Tibial artery (tissue), 4 donors: ENCODE measurements at regions not wholly inside any gene's neighbourhood (a gene's known extent, or its start where the extent isn't known, plus 50 kb on each side); places are given as distances from the start of the nearest gene placed in this dataset.
"Not testable (repeated sequence)": the region's sequence is repeated elsewhere in the genome, so short reads cannot be mapped to it uniquely, and the experiment has no call there.

Source experiments
- DNase-seq, 2 donors: peaks; one replicate each; pipeline ENCODE4 v3.0.0-alpha.2; 2019
- H3K27ac ChIP-seq, 2 donors: fragments of 200-600 bp; sonication (generic) in 1 of 2; 1 replicate in 1 of 2; 2 replicates in 1 of 2; pipeline ENCODE4 v1.5.1; 2018 to 2019; ENCODE audit warnings: mild to moderate bottlenecking in 1 of 2
- H3K27me3 ChIP-seq, 2 donors: fragments of 200-600 bp; sonication (generic) in 1 of 2; one replicate each; pipeline versions ENCODE4 v1.5.1 to v1.6.0; 2016 to 2019
- H3K36me3 ChIP-seq, 3 donors: fragments of 200-600 bp; sonication (generic) in 2 of 3; one replicate each; pipeline ENCODE4 v1.5.1; 2016 to 2019; ENCODE audit warnings: mild to moderate bottlenecking in 2 of 3
- H3K4me1 ChIP-seq, 4 donors: fragments of 200-600 bp; sonication (generic) in 2 of 4; 1 replicate in 3 of 4; 2 replicates in 1 of 4; pipeline ENCODE4 v1.5.1; 2016 to 2019
- H3K4me3 ChIP-seq, 2 donors: fragments of 200-600 bp; sonication (generic) in 1 of 2; 1 replicate in 1 of 2; 2 replicates in 1 of 2; pipeline ENCODE4 v1.5.1; 2018 to 2019; ENCODE audit warnings: mild to moderate bottlenecking in 2 of 2
- H3K9me3 ChIP-seq, 3 donors: fragments of 200-600 bp; sonication (generic) in 1 of 3; one replicate each; pipeline ENCODE4 v1.5.1; 2016 to 2019
- intact Hi-C: fragments of 100-400 bp; cut with DNase I; formaldehyde crosslinking; loops from one replicate; pipeline ENCODE4 v1.15.0; 2023; ENCODE audit warnings: low total_unique reads
- TF ChIP-seq, protein P1 (sequence below), 2 experiments: fragments of 200-600 bp in 1 of 2; fragments of 450-650 bp in 1 of 2; IDR thresholded peaks; one replicate each; pipeline ENCODE4 v1.5.1; 2017 to 2019; ENCODE audit warnings: antibody characterized with exemption in 2 of 2, mild to moderate bottlenecking in 1 of 2, moderate library complexity in 1 of 2

DNA sequence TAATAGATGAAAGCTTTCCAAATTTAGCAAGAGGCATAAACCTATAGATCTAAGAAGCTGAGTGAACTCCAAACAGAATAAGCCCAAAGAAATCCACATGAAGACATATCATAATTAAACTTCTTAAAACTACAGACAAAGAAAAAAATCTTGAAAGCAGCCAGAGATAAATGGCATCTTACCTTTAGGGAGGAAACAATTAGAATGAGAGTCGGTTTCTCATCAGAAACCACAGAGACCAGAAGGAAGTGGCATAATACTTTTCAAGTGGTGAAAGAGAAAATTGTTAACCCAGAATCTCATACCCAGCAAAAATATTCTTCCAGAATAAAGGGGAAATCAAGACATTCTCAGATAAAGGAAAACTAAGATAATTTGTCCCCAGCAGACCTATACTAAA lies 98.9 kb upstream of the NANOS1 start:
- TF ChIP-seq, protein P1, sequence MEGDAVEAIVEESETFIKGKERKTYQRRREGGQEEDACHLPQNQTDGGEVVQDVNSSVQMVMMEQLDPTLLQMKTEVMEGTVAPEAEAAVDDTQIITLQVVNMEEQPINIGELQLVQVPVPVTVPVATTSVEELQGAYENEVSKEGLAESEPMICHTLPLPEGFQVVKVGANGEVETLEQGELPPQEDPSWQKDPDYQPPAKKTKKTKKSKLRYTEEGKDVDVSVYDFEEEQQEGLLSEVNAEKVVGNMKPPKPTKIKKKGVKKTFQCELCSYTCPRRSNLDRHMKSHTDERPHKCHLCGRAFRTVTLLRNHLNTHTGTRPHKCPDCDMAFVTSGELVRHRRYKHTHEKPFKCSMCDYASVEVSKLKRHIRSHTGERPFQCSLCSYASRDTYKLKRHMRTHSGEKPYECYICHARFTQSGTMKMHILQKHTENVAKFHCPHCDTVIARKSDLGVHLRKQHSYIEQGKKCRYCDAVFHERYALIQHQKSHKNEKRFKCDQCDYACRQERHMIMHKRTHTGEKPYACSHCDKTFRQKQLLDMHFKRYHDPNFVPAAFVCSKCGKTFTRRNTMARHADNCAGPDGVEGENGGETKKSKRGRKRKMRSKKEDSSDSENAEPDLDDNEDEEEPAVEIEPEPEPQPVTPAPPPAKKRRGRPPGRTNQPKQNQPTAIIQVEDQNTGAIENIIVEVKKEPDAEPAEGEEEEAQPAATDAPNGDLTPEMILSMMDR (IDR thresholded peaks at IDR 0.05) = no peak
- Histone ChIP-seq H3K9me3 (peaks cover 0 to 10% (median 9%) of the 10 kb centered on the region in 3 donors), H3K27me3 (no peaks in the 10 kb centered on the region), H3K36me3 (no peaks in the 10 kb centered on the region), H3K4me1 (no peaks in the 10 kb centered on the region), H3K27ac (no peak overlapping the region), H3K4me3 (no peak overlapping the region)
- intact Hi-C loops = no loop called here
- no peak for DNase-seq

DNA sequence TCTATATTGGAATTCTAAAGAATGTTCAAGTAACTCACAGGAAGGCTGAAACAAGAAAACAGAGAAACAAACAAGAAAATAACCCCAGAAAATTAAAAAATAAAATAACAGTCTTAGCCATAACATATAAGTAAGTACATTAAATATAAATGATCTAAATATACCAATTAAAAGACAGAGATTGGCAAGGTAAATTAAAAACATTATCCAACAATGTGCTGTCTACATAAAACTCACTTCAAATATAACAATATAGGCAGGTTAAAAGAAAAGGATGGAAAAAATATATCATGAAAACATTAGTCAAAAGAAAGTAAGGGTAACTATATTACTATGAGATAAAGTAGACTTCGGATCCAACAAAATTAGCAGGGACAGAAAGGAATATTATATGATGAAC lies 98.1 kb upstream of the NANOS1 start:
- intact Hi-C loops = no loop called here
- no peak for DNase-seq

DNA sequence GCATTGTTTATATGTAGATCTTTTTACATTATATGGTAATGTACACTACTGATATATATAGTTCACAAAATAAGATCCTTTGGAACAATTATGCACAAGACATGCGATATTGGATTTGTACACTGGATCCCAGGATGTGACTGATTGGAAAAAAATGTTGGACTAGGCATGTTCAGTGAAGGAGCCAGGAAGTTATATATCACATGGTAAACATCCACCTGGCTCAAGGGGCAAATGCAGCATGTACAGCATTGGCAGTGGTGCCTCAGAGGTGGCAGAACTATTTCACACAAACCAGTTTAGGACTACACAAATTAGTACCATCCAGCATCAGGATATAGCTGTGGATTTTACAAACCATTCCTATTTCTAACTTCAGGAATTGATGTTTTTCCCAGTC lies 97.4 kb upstream of the NANOS1 start:
- H3K27ac ChIP-seq, H3K27me3 ChIP-seq, H3K4me3 ChIP-seq, H3K4me1 ChIP-seq, intact Hi-C loops, DNase-seq, H3K9me3 ChIP-seq, H3K36me3 ChIP-seq: not testable (repeated sequence)

More for the DNA sequence above, 98.1 kb upstream of the NANOS1 start:
- no peaks in the 10 kb centered on the region for H3K27me3 ChIP-seq
- peaks cover 0 to 10% (median 9%) of the 10 kb centered on the region in 3 donors for H3K9me3 ChIP-seq
- TF ChIP-seq, protein P1 (IDR thresholded peaks at IDR 0.05) = no peak
- no peak overlapping the region for H3K4me3 ChIP-seq
- no peaks in the 10 kb centered on the region for H3K36me3 ChIP-seq
- H3K27ac ChIP-seq = no peak overlapping the region
- no peaks in the 10 kb centered on the region for H3K4me1 ChIP-seq

DNA sequence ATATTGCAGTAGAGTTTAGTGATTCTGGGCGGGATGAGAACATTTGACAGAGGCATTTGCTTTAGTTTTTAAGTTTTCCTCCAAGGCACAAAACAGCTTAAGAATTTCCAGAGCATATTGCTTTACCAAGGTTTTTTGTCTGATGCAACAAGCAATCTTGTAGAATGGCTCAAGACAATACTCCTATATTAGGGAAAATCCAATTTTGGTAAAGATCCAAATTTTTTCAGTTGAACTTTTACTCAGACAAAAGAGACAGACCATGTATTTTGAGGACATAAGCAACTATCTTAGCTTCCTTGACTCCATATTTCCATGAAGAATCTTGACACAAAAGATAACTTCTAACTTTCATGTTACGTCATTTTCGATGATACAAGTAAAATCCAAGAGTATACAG lies 92.3 kb upstream of the NANOS1 start:
- no peak for DNase-seq
- intact Hi-C loops = no loop called here
- Histone ChIP-seq H3K4me1 (no peaks in the 10 kb centered on the region), H3K27me3 (no peaks in the 10 kb centered on the region), H3K4me3 (no peak overlapping the region), H3K36me3 (no peaks in the 10 kb centered on the region), H3K27ac (no peak overlapping the region), H3K9me3 (no peaks in the 10 kb centered on the region)
- TF ChIP-seq, protein P1 (IDR thresholded peaks at IDR 0.05) = no peak

DNA sequence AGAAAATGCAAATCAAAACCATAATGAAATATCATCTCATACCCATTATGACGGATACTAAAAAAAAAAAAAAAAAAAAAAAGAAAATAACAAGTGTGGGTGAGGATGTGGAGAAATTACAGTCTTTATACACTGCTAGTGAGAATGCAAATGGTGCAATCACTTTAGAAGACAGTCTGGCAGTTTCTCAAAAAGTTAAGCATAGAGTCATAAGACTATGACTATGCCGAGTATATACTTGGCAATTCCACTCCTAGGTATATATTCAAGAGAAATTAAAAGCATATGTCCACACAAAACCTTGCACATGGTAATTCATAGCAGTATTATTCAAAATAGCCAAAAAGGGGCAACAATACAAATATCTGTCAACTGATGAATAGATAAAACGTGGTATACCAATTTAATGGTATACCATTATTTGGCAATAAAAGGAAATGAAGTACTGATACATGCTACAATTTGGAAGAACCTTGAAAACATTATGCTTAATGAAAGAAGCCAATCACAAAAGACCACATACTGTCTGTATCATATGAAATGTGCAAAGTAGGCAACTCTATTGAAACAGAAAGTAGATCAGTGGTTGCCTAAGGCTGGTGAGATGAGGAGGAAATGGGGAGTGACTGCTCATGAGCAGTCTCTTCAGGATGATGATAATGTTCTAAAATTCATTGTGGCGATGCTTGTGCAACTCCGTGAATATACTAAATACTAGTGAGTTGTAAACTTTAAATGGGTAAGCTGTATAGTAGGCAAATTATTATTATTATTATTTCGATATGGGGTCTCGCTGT lies 90.1 kb upstream of the NANOS1 start:
- Histone ChIP-seq H3K9me3 (no peaks in the 10 kb centered on the region), H3K4me1 (no peaks in the 10 kb centered on the region), H3K36me3 (no peaks in the 10 kb centered on the region), H3K27ac (no peak overlapping the region), H3K27me3 (no peaks in the 10 kb centered on the region), H3K4me3 (no peak overlapping the region)
- intact Hi-C loops = no loop called here
- no peak for DNase-seq
- TF ChIP-seq, protein P1 (IDR thresholded peaks at IDR 0.05) = no peak

DNA sequence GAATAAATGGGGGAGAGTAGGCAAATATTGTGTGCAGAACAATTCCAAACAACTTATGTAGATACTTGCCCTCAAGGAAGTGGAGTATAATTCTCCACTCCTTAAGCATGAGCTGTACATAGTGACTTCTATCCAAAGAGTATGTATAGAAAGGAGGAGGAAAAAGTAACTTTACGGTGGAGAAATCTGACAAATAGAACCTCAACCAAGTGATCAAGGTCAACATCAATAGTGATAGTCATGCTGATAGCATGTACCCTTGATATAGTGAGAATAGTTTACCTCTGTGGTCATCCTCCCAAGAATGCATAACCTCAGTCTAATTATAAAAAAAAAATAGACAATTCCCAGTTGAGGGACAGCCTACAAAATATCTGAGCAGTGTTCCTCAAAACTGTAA lies 89.1 kb upstream of the NANOS1 start:
- intact Hi-C loops = no loop called here
- Histone ChIP-seq H3K9me3 (no peaks in the 10 kb centered on the region), H3K4me3 (no peak overlapping the region), H3K27ac (no peak overlapping the region), H3K4me1 (no peaks in the 10 kb centered on the region), H3K36me3 (no peaks in the 10 kb centered on the region), H3K27me3 (no peaks in the 10 kb centered on the region)
- DNase-seq = no peak
- TF ChIP-seq, protein P1 (IDR thresholded peaks at IDR 0.05) = no peak
